UCSD-AML1 (cell line): ENCODE measurements at regions not wholly inside any gene's neighbourhood (a gene's known extent, or its start where the extent isn't known, plus 50 kb on each side); places are given as distances from the start of the nearest gene placed in this dataset.

ENCODE experiments used
- DNase-seq: peaks from one replicate; lab custom pipeline; 2025; ENCODE audit not compliant: unreplicated experiment; lab: John Stamatoyannopoulos, UW

DNA sequence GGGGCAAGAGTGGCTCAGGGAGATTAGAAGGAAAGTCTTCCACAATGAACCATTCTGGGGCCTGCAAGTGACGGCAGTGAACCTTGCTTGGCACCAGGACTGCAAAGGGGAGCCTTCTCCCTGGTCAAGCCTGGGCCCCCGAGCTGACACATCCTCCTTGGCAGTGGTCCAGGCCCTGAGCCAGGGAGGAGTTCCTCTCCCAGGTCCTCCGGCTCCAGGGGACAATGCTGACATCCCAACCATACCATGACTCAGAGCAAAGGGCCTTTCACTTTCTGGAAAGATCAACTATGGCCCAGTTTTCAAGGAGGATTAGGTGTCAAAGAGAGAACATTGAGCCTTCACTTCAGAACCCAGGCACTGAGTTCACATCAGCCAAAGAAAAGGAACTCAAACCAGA, 756.5 kb upstream of the TBX3 start:
- no peak for DNase-seq

DNA sequence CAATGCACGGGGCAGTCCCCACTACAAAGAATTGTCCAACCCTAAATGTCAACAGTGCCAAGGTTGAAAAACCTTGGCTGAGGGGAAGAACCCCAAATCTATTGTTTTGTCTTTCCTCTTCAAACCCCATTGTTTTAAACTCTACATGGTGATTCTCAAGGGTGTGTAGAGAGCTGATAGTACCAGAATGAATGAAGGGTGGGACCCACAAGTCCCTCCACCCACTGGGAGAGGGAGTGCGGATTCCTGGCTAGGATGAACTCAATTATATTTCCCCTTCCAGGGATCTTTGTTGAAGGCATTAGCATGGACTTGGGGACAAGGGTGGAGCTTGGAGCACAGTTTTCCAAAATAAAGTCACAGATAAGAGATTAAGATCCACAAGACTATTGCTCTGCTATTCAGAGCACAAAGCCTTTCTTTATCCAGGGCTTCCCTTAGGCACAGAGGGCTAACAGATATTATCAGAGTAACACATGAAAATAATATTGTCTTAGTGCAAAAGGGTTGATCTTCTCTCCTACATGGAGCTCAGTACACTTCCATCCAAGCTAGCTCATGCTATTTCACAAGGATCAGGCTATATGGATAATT, 755.1 kb upstream of the TBX3 start:
- no peak for DNase-seq

DNA sequence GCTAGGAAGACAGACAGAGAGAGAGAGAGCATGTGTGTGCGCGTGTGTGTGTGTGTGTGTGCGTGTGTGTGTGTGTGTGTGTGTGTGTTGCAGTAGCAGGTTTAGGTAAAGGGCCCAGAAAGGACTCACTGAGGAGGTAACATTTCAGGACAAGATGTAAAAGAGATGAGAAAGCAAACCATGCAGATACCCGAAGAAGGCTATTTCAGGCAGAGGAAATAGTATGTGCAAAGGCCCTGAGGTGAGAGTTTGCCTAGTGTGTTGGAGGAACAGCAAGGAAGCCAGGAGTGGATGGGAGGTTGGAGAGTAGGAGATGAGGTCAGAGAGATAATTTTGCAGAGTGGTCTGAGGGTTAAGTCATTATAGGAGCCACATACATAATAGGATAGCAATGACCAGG, 754.3 kb upstream of the TBX3 start:
- no peak for DNase-seq

DNA sequence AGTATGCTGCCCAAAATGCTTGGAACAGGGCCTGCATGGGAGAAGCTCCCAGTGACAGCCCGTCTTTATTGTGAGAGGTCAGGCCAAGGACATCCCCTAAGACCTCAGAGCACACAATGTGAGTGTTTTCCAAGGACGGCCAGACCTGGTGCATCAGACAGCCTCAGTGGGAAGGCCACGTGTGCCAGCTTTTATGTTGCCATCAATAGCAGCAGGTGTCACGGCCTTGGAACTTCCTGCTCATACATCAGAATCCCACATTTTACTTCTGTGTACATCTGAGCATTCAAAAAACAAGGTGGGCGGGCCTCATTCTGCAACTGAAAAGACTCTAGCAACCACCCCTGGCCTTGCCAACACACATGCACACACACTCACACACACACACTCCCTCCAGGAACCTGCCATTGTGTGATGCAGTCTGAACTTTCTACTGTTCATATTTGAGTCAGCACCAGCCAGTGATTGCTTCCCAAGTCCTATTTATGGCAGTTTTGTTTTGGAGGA, 753.1 kb upstream of the TBX3 start:
- DNase-seq: no peak

DNA sequence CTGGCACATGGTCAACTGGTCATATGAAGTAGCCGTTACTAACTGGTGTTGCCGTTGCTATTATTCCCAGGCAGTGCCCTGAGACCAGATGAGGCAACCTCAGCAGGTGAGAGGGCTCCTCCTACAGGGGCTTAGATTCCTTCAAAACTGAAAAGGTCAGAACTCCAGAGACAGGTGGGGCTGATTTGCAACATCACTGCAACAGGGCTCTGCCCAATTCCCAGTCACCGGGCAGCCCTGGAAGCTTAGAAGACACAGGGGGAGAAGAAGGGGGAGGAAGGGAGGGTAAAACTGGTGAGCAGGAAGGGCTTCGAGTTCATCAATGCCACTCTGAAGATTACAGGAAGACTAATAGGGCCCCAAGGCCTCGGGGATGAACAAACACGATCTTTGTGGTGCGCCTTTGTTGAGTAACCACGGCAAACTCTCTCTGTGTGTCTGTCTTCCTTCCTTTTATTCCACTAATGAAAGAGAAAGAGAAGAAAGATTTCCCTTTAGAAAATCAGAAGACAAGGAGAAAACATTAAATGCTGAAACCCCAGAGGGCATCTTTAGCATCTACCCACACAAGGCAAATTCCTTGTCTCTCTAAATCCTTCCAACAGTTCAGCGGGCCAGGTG, 749.1 kb upstream of the TBX3 start:
- DNase-seq: no peak

DNA sequence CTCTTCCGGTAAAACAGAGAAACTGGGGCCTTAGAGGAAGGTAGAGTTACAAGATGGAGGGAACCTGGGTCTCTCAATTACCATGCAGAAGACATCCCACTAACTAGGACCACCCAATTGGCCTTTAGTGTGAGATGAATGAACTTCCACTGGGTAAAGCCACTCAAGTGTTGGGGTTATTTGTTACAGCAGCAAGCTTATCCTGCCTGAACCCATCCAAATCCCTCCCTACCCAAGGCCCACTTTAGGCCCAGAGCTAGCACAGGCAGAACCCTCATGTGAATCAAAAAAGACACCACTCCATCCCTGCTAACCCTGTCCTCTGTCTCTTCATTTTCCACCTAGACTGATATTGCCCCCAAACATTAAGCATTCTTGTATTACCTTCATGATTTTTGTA, 746.7 kb upstream of the TBX3 start:
- DNase-seq: no peak

DNA sequence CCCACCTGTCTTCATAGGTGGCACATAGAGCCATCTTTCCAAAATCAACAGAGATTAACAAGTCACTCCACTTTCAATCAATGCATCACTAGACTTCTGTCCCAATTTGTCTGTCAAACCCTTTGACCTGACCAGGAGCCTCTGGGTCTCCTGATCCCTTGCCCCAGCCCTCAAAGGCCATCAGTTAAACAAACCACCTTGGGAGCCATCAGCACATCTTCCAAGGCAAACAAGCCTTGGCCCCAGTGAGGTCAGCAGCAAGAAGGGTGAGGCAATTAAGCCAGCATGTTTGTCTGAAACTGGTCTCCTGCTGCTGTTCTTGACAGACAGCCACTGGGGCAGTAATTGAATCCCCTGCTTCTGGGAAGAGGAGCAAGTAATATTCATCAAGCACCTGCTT, 742.8 kb upstream of the TBX3 start:
- DNase-seq: no peak

DNA sequence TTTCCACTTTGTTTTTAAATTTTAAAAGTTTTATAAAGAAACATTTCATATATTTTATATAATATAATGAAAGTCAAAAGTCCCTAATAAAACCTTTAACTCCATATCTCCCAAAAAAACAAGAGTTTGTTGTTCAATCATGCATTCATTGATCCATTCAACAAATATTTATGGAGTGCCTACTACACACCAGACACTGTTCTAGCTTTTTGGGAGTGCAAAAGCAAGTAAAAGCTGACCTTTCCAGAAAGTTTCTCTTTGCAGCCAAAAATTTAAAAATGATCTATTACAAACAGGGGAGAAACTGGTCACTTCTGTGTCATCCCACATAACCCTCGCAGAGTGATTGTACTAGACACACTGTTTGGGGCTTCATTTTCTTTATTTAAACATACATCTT, 740.0 kb upstream of the TBX3 start:
- DNase-seq: no peak

DNA sequence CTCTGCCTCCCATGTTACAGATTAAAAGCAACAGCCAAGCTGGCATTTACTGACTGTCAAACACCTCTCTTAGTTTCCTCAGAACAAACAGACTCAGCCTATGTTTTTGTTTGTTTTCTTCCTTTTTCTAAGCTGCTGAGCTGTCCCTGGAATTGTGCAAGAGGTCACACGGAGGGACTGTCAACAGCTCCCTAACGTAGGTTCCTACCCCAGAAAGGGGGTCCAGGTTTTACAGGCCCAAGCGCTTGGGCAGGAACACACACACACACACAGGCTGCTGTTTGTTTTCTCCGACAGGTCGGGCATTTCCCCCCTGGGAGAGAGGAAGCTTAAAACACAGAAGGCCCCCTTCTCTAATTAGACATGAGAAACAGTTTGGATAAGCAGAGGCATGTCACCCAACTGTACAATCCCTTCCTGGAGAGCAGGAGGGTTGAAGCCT, 739.6 kb upstream of the TBX3 start:
- DNase-seq: no peak

DNA sequence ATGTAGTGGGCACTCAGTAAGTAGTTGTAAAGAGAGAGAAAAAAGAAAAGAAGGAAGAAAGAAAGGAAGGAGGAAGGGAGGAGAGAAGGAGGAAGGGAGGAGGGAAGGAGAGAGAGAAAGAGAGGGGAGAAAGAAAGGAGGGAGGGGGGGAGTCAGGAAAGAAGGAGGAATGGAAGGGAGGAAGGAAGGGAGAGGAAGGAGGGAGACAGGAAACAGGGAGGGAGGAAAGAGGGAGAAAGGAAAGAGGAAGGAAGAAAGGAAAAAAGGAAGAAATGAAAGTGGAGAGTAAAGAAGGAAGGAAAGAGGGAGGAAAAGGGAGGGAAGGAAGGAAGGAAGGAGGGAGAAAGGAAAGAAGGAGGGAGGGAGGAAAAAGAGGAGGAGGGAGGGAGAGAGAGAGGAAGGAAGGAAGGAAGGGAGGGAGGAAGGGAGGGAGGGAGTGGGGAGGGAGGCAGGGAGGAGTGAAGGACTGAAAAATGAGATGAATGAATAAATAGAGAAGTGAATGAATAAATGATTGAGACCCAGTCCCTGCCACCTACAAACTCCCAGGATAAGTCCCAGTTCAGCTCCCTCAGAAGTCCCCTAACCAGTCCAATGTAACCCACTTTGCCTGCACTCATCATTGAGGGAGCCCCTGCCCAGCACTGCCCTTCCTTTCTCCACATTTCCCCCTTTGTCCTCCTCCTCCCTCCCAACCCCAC, 739.0 kb upstream of the TBX3 start:
- no peak for DNase-seq

DNA sequence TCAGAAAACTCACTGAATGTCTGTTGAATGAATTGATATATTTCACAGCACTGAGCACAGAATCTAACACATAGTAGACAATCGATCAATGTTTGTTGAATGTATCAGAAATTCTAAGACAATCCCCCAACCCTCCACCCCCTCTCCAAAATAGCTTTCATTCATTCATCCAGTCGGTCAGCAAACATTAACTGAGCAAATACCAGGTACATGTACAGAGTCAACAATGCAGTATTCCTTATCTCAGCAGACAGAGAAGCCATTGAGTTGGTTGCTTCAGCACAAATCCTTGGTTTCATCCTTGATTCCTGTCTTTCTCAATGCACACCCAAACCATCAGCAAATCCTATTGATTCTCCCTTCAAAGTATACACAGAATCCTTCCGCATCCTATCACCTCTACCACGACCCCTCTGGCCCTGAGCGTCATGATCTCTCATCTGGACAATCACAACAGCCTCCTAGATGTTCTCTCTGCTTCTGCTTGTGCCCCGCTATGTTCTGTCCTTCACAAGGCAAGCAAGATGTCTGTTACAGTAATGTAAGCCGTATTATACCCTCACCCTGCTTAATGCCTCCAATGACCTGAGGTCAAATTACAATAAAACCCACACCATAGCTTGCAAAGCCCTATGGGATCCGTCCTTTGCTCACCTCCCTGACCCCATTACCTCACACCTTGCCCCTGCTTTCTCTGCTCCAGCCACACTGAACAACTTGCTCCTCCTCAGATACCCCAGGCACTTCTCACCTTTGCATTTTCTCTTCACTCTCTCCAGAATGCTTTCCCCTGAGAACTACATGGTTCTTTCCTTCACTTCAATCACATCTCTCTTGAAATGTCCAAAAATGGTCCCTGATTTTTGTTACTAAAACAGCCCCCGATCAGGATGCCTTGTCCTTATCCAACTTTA, 738.1 kb upstream of the TBX3 start:
- no peak for DNase-seq

DNA sequence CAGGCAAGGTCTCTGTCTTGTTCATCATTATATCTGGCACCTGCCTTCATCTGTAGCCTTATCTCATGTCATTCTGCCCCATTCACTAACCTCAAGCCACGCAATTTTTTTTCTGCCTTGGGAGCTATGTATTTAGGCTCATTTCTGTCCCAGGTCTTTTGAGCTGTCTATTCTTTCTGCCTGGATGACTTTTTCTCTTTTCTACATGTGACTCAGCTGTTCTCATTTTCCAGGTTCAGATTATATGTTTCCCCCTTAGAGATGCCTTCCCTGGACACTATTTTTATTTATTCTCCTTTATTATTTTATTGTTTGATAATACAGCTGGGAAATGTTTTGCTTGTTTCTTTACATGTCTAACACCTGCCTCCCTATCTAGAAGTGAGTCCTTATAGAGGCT, 737.4 kb upstream of the TBX3 start:
- DNase-seq: no peak

DNA sequence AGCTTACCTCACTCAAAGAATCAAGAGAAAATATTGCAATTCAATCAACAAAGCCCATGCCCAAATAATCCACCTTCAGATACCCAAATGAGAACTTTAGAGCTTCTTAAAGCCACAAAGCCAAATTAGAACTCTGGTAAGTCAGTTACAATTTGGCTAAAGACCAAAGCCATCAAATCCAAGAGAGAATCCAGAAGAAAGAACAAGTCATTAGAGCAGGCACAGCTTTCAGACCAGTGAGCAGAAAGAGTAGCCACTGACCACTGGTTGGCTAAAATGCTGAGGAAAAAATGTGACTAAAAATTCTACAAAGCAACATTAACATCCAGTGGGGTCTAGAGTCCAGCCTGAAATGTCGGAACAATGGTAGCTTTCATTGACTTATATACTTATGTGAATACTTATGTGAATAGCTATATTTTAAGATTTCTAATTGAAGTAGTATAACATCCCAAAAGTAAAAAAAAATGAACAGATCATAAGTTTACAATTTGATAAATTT, 735.2 kb upstream of the TBX3 start:
- DNase-seq: no peak

DNA sequence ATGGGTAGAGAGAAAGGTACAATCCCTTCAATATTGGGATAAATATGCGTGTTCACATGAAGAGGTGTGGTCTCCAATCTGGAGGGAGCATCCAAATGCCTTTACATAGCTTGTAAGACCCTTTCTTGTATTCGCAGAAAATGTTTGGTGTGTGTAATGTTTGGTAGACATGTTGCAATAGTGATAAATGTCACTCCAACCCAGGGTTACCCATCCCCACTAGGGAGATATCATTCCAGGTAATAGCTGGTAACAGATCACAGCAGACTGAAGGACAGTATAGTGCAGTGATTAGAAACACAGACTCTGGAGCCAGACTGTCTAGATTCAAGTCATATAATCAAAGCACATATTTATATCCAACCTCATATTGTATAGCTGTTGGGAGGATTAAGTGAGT, 733.6 kb upstream of the TBX3 start:
- no peak for DNase-seq

DNA sequence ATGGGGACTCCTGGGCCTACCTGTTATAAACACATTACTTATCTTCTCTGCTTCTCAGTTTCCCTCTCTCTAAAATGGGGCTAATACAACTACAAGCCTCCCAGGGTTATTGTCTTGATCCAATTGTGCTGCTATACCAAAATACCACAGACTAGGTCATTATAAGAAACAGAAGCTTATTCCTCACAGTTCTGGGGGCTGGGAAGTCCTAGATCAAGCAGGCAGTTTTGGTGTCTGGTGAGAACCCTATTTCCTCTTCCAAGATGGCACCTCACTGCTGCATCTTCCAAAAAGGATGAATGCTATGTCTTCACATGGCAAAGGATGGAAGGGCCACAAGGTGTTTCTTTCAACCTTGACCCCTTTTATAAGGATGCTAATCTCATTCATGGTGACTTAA, 732.9 kb upstream of the TBX3 start:
- DNase-seq: no peak

DNA sequence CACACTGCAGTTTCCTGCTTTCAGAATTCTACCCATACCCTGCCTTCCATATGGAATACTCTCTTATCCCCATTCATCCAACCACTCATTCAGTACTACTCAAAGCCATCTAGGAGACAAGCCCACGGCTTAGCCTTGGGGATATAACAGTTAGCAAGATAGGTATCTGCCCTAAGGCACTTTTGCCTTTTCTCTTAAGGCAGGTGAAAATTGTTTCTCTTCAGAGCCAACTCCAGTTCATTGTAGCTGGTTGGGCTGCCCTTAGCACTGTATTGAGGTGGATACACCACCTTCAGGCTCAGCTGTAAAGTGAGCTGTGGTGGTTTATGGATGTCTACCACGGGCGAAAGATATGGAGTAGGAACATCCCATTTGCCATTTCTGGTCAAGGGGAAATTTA, 729.7 kb upstream of the TBX3 start:
- DNase-seq: no peak

DNA sequence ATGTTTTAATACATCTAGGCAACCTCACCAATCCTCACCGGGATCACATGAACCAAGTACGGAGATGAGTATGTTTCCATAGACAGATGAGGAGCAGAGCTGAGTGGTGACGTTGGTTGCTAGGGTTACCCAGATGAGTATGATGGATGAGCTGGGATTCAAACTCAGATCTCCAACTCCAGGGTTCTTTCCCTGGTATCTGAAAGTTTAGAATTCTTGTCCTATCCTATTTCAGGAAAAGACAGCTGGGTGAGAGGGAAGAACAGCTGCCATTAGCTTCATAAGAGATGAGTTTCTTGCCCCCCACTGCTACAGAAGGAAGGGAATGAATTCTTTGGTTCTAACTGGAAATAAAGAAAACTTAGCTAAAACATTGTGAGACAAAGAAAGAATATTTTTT, 728.9 kb upstream of the TBX3 start:
- no peak for DNase-seq

DNA sequence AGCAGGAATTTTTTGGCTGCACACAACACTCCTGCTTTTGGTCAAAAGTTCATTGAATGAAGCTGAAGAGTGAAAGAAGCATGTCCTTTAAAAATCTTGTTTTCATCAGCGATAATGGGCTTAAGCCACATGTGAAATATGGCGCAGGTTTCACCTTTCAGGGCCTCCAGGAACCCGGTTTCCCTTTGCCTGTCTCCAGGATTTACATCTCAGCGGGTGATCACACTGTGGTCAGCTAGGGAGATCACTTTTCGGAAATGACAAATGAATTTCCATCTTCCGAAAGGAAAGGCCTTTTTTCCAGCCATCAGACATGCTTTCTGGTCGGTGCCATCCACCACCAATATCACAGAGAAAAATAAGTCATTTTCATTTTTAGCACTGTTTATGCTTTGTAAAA, 727.1 kb upstream of the TBX3 start:
- no peak for DNase-seq

DNA sequence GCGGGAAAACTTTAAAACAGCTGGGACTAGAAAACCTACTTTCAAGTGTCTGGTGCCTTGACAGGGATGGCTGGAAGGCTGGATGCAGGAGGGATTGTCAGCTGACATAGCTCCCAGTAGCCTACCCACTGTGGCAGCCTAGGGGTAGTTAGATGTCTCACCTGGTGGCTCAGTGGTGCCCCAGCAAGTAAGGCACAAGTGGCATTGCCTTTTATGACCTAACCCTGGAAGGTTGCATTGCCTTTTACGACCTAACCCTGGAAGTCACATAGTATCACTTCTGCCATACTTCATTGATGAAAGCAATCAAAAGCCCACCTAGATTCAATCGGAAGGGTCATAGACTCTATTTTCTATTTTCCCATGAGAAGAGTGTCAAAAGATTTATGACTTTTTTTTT, 724.7 kb upstream of the TBX3 start:
- DNase-seq: no peak

DNA sequence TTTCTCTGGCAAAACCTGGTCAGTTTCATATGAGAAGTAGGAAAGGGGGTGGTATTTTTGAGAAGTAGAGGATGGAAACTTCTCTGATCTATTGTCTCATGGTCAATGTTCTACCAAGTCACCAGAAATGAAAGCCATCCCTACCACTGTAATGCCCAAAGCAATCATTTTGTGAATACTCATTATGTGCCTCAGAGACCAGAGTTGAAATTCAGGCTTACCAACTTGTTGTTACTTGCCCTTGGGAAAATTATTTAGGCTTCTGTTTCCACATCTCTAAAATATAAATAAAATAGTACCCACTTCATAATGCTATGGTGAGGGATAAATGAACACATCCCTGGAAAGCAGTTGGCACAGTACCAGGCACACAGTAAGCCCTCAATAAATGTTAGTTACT, 723.7 kb upstream of the TBX3 start:
- no peak for DNase-seq

DNA sequence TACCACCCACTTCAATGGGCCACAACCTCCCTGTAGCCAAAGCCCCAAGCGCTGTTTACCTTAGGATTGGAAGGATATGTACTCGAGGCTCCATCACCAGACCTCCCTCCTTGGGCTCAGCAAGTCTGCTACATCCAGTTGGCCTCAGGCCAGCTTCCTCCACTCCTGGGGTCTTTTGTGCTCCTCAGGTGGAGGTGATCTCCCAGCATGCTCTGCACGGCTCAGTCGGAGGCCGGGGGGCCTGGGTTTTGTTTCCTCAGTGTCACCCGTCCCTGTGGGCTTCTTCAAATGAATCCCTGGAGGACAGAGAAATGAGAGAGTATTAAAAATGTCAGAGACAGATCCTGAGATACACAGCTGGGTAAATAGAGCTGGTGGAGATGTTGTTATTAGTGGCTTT, 723.1 kb upstream of the TBX3 start:
- no peak for DNase-seq
